ENCODE measurements at regions not wholly inside any gene's neighbourhood (a gene's known extent, or its start where the extent isn't known, plus 50 kb on each side); places are given as distances from the start of the nearest gene placed in this dataset.

DNA sequence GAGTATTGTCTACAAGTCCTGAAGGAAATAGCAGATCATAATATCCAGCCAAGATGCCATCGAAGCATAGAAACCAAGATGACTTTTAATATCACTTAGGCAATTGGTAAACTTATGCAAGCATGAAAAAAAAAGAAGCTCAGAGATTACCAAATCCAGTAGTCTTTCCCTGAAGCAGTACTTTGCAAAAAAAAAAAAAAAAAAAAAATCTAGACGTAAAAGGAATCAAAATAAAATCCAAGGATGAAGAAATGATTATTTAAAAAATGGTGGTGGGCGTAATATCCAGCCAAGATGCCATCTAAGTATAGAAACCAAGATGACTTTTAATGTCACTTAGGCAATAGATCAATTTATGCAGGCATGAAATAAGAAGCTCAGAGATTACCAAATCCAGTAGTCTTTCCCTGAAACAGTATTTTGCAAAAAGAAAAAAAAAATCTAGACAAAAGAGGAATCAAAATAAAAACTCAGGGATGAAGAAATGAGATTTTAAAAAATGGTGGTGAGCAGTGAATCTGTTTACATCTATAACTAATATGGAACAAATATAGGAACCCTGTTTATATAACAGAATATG, 108.8 kb downstream of the GYPC start:
- BruUV-seq (replicated peaks), result no TSS peak
- no peak overlapping the region for H2AFZ ChIP-seq (ENCODE audit: low read length)
- POLR2A ChIA-PET, result interaction anchor here (0.7 kb wide), 1 partner anchor 726 kb away, joined by 5 read pairs; no protein-coding TSS in a partner anchor
- intact Hi-C loops (cut with micrococcal nuclease; ENCODE audit: unreplicated experiment), result no loop called here
- H3K4me2 ChIP-seq (ENCODE audit: low read length), result no peak overlapping the region
- no peak overlapping the region for H3K27ac ChIP-seq (ENCODE audit: low read depth, low read length, poor library complexity, severe bottlenecking)
- no peaks in the 10 kb centered on the region for H3K4me1 ChIP-seq (ENCODE audit: insufficient read depth, low read length, poor library complexity, severe bottlenecking)
- H4K20me1 ChIP-seq (ENCODE audit: insufficient read depth, low read length), result no peaks in the 10 kb centered on the region
- H3K4me3 ChIP-seq (ENCODE audit: low read depth, low read length, poor library complexity, severe bottlenecking), result no peak overlapping the region
- H3K79me2 ChIP-seq (ENCODE audit: insufficient read depth, low read depth, low read length), result no peaks in the 10 kb centered on the region
- no peaks in the 10 kb centered on the region for H3K36me3 ChIP-seq (ENCODE audit: insufficient read depth, low read length)
- no peaks in the 10 kb centered on the region for H3K9me3 ChIP-seq (ENCODE audit: low read length)
- no peak for DNase-seq (ENCODE audit: low spot score)
- no peaks in the 10 kb centered on the region for H3K9me2 ChIP-seq (ENCODE audit: insufficient read depth, low read length)
- TF ChIP-seq, protein P1, sequence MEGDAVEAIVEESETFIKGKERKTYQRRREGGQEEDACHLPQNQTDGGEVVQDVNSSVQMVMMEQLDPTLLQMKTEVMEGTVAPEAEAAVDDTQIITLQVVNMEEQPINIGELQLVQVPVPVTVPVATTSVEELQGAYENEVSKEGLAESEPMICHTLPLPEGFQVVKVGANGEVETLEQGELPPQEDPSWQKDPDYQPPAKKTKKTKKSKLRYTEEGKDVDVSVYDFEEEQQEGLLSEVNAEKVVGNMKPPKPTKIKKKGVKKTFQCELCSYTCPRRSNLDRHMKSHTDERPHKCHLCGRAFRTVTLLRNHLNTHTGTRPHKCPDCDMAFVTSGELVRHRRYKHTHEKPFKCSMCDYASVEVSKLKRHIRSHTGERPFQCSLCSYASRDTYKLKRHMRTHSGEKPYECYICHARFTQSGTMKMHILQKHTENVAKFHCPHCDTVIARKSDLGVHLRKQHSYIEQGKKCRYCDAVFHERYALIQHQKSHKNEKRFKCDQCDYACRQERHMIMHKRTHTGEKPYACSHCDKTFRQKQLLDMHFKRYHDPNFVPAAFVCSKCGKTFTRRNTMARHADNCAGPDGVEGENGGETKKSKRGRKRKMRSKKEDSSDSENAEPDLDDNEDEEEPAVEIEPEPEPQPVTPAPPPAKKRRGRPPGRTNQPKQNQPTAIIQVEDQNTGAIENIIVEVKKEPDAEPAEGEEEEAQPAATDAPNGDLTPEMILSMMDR (conservative IDR thresholded peaks at IDR 0.05; ENCODE audit: low read length), result no peak
- TF ChIP-seq EZH2phosphoT487 (IDR thresholded peaks at IDR 0.05; ENCODE audit: borderline replicate concordance, low read depth, low read length), result no peak
- CTCF ChIA-PET (ENCODE audit: unreplicated experiment), result interaction anchor here (0.6 kb wide), 1 partner anchor 137 kb away, joined by 3 read pairs; no protein-coding TSS in a partner anchor

DNA sequence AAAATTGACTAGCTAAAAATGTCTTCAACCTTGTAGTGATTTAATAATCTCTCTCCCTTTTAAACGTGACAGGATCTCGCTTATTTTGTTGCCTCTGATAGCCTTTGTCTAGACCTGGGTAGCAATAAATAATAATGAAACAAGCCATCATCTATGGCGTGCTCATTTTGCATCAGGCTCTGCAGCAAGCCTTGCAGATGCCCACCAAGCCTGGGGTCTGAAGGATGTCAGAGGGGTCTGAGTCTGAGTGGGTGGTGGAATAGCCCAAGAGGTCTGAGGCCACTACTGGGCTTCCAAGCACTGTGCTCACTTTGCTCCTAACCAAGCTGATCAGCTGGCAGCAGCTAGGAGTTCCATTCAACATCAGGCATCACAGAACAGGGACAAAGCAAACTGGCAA, 109.4 kb downstream of the GYPC start:
- intact Hi-C loops (cut with micrococcal nuclease; ENCODE audit: unreplicated experiment), result no loop called here
- CTCF ChIA-PET (ENCODE audit: unreplicated experiment), result interaction anchor here (0.6 kb wide), 1 partner anchor 136 kb away, joined by 3 read pairs; no protein-coding TSS in a partner anchor
- no peak for DNase-seq (ENCODE audit: low spot score)
- TF ChIP-seq EZH2phosphoT487 (IDR thresholded peaks at IDR 0.05; ENCODE audit: borderline replicate concordance, low read depth, low read length), result no peak
- TF ChIP-seq, protein P1 (conservative IDR thresholded peaks at IDR 0.05; ENCODE audit: low read length), result no peak
- Histone ChIP-seq H3K4me2 (ENCODE audit: low read length) (no peak overlapping the region), H3K36me3 (ENCODE audit: insufficient read depth, low read length) (no peaks in the 10 kb centered on the region), H3K9me3 (ENCODE audit: low read length) (no peaks in the 10 kb centered on the region), H3K4me1 (ENCODE audit: insufficient read depth, low read length, poor library complexity, severe bottlenecking) (no peaks in the 10 kb centered on the region), H2AFZ (ENCODE audit: low read length) (no peak overlapping the region), H3K27ac (ENCODE audit: low read depth, low read length, poor library complexity, severe bottlenecking) (no peak overlapping the region), H3K79me2 (ENCODE audit: insufficient read depth, low read depth, low read length) (no peaks in the 10 kb centered on the region), H3K9me2 (ENCODE audit: insufficient read depth, low read length) (no peaks in the 10 kb centered on the region), H4K20me1 (ENCODE audit: insufficient read depth, low read length) (no peaks in the 10 kb centered on the region), H3K4me3 (ENCODE audit: low read depth, low read length, poor library complexity, severe bottlenecking) (no peak overlapping the region)
- POLR2A ChIA-PET, result interaction anchor here (0.7 kb wide), 1 partner anchor 726 kb away, joined by 5 read pairs; no protein-coding TSS in a partner anchor
- no TSS peak for BruUV-seq (replicated peaks)

DNA sequence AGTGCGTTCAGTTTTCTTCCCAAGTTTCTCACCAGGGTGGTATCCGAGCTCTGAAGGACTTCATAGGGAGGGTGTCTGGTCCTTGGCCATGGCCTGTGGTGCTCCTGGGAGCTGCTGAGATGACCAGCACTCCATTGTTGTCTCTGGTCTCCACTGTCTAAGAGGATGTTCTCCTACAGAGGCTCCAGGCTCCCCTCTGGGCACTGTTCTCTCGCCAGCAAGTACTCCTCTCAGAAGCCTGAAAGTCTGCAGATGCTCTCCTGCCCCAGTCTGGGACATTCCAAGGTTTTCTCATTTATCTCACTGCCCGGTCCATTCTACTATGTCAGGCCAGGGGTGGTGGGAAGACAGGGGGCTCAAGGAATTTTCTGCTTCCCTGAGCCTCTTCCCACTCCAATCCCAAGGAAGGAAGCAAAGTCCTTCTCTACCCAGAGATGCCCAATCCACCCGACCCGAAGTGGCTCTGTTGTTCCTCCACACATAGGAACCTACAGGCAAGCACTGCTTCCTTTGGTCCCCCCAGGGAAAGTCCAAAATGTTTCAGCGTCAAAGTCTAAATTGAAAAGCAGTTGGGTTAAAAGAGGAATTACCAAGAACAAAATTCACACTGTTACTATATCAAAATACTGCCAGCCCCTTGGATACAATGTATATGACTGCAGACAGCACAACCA, 110.5 kb downstream of the GYPC start:
- Histone ChIP-seq H3K79me2 (ENCODE audit: insufficient read depth, low read depth, low read length) (no peaks in the 10 kb centered on the region), H3K27ac (ENCODE audit: low read depth, low read length, poor library complexity, severe bottlenecking) (no peak overlapping the region), H3K4me1 (ENCODE audit: insufficient read depth, low read length, poor library complexity, severe bottlenecking) (no peaks in the 10 kb centered on the region), H3K4me2 (ENCODE audit: low read length) (no peak overlapping the region), H3K4me3 (ENCODE audit: low read depth, low read length, poor library complexity, severe bottlenecking) (no peak overlapping the region), H3K9me2 (ENCODE audit: insufficient read depth, low read length) (no peaks in the 10 kb centered on the region), H4K20me1 (ENCODE audit: insufficient read depth, low read length) (no peaks in the 10 kb centered on the region), H3K36me3 (ENCODE audit: insufficient read depth, low read length) (no peaks in the 10 kb centered on the region), H3K9me3 (ENCODE audit: low read length) (no peaks in the 10 kb centered on the region), H2AFZ (ENCODE audit: low read length) (no peak overlapping the region)
- CTCF ChIA-PET (ENCODE audit: unreplicated experiment), result no interaction called here
- no TSS peak for BruUV-seq (replicated peaks)
- no peak for TF ChIP-seq EZH2phosphoT487 (IDR thresholded peaks at IDR 0.05; ENCODE audit: borderline replicate concordance, low read depth, low read length)
- TF ChIP-seq, protein P1 (conservative IDR thresholded peaks at IDR 0.05; ENCODE audit: low read length), result no peak
- POLR2A ChIA-PET, result no interaction called here
- DNase-seq (ENCODE audit: low spot score), result no peak
- intact Hi-C loops (cut with micrococcal nuclease; ENCODE audit: unreplicated experiment), result no loop called here

All from OCI-LY7 (cell line).